Motor neuron (in vitro differentiated cells): ENCODE measurements at regions not wholly inside any gene's neighbourhood (a gene's known extent, or its start where the extent isn't known, plus 50 kb on each side); places are given as distances from the start of the nearest gene placed in this dataset.
"Not testable (repeated sequence)": the region's sequence is repeated elsewhere in the genome, so short reads cannot be mapped to it uniquely, and the experiment has no call there.

Experiments used
- ATAC-seq, 8 experiments: fragments of 200-7000 bp; cut with Tn5 transposase; replicated peaks in 6 of 8; 2 replicates each; pipeline ENCODE4 v1.8.0; 2021; ENCODE audit warnings: mild to moderate bottlenecking in 8 of 8, moderate library complexity in 8 of 8
- H3K27ac ChIP-seq, 2 donors: fragments of 250-450 bp; sonication (Bioruptor Pico); 2 replicates each; pipeline ENCODE4 v1.9.0; 2021; ENCODE audit warnings: antibody characterized with exemption in 2 of 2, mild to moderate bottlenecking in 2 of 2, moderate library complexity in 1 of 2
- H3K4me1 ChIP-seq, 2 donors: fragments of 250-450 bp; sonication (Bioruptor Pico); replicated peaks in 1 of 2; 2 replicates each; pipeline ENCODE4 v1.6.1; 2021; ENCODE audit warnings: antibody characterized with exemption in 2 of 2, mild to moderate bottlenecking in 2 of 2, moderate library complexity in 1 of 2
- H3K4me3 ChIP-seq, 5 donors: fragments of 250-450 bp; sonication (Bioruptor Pico); 2 replicates each; pipeline ENCODE4 v1.9.0; 2021; ENCODE audit warnings: antibody characterized with exemption in 5 of 5, mild to moderate bottlenecking in 5 of 5, moderate library complexity in 4 of 5
- WGBS, 10 experiments: fragments of 450-650 bp; shearing (Covaris generic); methylation state at CpG; one replicate each; pipeline ENCODE4 v1.0.0; 2022; 5-methylcytosine and 5-hydroxymethylcytosine counted together
- in situ Hi-C, 9 experiments: fragments of 400-800 bp; cut with MboI; loops; one replicate each; pipeline ENCODE4 v1.15.0; 2021; ENCODE audit warnings: low sequenced_read_pairs in 9 of 9, low pct_unique_long_range_greater_than_20kb in 2 of 9; ENCODE audit not compliant: unreplicated experiment in 9 of 9

DNA sequence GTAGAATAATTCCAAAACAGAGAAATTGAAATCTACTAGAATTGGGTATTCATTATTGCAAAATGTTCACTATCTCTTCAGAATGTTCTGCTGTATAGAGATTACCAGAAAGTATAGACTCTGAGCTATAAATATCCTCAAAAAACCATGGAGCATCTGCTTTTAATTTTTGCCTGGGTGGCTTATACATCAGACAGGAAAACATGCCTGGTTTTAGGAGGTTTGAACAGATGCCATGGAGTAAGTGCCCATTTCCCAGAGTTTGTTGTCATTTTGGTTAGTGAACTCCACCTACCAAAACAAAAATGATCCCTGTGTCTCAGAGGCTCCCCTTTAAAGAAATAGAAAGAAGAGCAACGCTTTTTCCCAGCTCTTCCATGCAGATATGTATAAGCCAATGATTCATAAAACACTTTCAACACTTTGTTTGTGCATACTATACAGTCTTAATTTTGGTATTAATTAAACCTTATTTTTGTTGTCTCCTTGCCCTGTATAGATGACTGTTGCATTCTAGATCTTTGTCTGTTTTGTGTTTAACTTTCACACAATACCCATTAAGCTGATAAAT is 68.7 kb downstream of the MEPE start:
- 0 to 100% (median 70%) methylated on average over 1 of the region's 1 CpG; no CpG with 5 or more reads in 3 of the 10 experiments for WGBS, 10 experiments
- no peak overlapping the region for H3K27ac ChIP-seq
- in situ Hi-C loops = no loop called here
- H3K4me3 ChIP-seq = no peak overlapping the region
- peak in 1 of 8 experiments; percentile 84 for ATAC-seq
- H3K4me1 ChIP-seq = peaks cover 0 to 4% of the 10 kb centered on the region in 2 donors

DNA sequence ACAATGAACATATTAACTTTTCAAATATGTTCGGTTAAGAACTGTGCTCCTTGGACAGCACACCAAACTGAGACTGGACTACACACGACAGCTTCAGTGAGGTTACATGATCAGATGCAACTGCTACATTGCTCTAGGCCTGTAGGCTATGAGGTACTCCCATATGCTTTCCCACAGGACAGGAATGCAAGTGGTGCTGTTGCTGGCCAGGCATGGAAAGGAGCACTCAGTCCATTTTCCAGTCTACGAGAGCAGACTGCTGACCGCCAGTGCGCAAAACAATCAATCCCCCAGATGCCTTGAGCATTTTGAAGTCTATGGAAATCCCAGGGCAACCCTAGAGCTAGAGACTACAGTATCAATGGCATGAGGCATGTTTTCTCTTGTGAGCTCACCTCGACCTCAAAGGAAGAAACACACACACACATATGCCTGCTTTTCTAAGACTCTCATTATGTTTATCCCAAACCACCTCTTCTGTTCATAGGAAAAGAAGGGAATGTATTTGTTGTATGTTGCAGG is 70.8 kb upstream of the SPP1 start:
- Histone ChIP-seq H3K4me1 (no peaks in the 10 kb centered on the region), H3K4me3 (no peak overlapping the region), H3K27ac (no peak overlapping the region)
- in situ Hi-C loops = no loop called here
- 57 to 100% (median 84%) methylated on average over 1 to 6 of the region's 6 CpGs; no CpG with 5 or more reads in 2 of the 10 experiments for WGBS, 10 experiments
- ATAC-seq = peak in 3 of 8 experiments; percentile 54 to 98 (median 63)

DNA sequence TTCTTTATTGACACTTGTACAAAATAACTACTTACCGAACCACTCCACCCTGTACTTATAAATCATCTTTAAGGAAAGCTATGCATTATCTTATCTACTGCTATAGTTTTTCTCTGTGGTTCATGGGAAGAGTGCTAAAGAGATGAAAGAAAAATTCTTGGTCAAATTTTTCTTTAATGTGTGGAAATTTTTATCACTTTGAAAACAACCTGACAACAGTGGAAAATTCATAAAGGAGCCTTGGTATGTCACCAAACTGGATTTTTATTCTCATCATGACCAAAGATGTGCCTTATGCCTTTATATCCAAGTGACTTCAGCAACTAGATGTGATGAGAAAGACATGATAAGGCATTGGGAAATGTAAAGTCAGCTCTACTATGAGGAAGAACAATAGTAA is 67.2 kb upstream of the SPP1 start:
- H3K4me3 ChIP-seq = no peak overlapping the region
- H3K27ac ChIP-seq = no peak overlapping the region
- peaks cover 0 to 9% of the 10 kb centered on the region in 2 donors for H3K4me1 ChIP-seq
- ATAC-seq = no peak
- 33 to 91% (median 50%) methylated on average over 1 of the region's 1 CpG; no CpG with 5 or more reads in 4 of the 10 experiments for WGBS, 10 experiments
- in situ Hi-C loops = no loop called here

DNA sequence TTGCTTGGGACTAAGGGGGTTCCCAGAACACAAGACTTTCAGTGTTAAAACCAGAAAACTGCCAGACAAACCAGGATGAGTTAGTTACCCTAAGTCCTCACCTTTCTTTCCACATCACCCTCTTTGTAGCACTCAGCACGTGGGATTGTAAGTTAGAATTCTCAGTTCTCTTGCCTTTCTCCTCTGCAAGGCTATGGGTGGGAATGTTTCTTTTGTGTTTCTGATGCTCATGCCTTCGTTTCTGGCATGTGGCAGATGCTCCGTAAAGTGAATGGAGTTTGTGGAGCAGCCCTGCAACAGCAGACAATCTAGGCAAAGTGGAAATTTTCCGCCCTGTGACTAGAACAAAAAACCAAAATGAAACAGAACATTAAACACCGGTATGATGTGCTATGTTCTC is 64.7 kb upstream of the SPP1 start:
- 23 to 74% (median 62%) methylated on average over 2 to 5 of the region's 5 CpGs; no CpG with 5 or more reads in 1 of the 10 experiments for WGBS, 10 experiments
- Histone ChIP-seq H3K4me1 (peaks cover 0 to 9% of the 10 kb centered on the region in 2 donors), H3K27ac (no peak overlapping the region), H3K4me3 (no peak overlapping the region)
- in situ Hi-C loops = no loop called here
- ATAC-seq = peak in 5 of 8 experiments; percentile 39 to 53 (median 48)

GRCh38 chr4:87911252-87911774 is 64.2 kb upstream of the SPP1 start:
- ATAC-seq = peak in 5 of 8 experiments; percentile 67 to 84 (median 70)
- H3K4me3 ChIP-seq = no peak overlapping the region
- WGBS, 10 experiments = 5 to 100% (median 47%) methylated on average over 1 to 4 of the region's 4 CpGs
- H3K27ac ChIP-seq = no peak overlapping the region
- in situ Hi-C loops = no loop called here
- H3K4me1 ChIP-seq = peaks cover 0 to 9% of the 10 kb centered on the region in 2 donors

GRCh38 chr4:87912164-87913004 is 63.1 kb upstream of the SPP1 start:
- Histone ChIP-seq H3K27ac (no peak overlapping the region), H3K4me3 (no peak overlapping the region), H3K4me1 (peaks cover 0 to 9% of the 10 kb centered on the region in 2 donors)
- WGBS, 10 experiments = 35 to 72% (median 57%) methylated on average over 3 to 7 of the region's 7 CpGs
- peak in 3 of 8 experiments; percentile 47 to 57 (median 51) for ATAC-seq
- in situ Hi-C loops = no loop called here

DNA sequence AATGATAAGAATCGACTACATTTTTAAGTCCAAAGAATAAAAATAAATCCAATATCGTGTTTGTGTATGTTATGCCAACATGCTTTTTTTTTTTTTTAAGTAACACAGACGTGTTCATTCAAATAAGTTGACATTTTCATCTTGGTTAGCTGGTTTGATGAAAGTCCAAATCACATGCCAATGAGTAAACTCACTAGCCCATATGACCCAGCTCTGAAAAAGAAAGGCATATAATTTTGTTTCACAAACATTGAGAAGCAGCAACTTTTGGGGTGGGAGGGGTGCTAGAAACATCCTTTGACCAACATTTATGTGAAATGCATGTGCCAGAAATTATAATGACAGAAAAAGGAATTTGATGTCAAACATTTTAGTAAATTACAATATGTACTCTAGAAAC is 61.6 kb upstream of the SPP1 start:
- Histone ChIP-seq H3K4me1 (peaks cover 0 to 9% of the 10 kb centered on the region in 2 donors), H3K4me3 (no peak overlapping the region), H3K27ac (no peak overlapping the region)
- ATAC-seq = no peak
- WGBS, 10 experiments = 0 to 97% (median 86%) methylated on average over 2 to 3 of the region's 3 CpGs
- in situ Hi-C loops = no loop called here

DNA sequence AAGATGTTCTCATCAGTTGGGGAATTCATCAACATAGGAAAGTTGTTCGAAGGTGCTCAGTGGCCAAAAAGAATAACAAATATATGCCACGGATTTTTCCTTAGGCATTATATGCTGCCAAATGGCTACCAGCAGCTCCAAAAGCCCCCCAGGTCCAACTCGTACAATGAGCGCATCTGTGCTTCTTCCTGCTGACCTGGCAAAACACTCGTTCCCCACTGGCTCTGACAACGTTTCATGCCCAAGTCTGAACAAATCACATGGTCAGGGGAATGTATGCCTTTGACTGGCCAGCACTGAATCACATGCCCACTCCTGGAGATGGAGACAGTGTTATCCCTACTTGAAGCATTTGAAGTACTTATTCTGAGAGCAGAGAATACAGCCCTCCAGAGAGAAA is 59.9 kb upstream of the SPP1 start:
- in situ Hi-C loops = no loop called here
- Histone ChIP-seq H3K4me1 (peaks cover 0 to 9% of the 10 kb centered on the region in 2 donors), H3K27ac (no peak overlapping the region), H3K4me3 (no peak overlapping the region)
- WGBS, 10 experiments = 0 to 100% (median 63%) methylated on average over 1 to 6 of the region's 6 CpGs; no CpG with 5 or more reads in 2 of the 10 experiments
- no peak for ATAC-seq

- WGBS, 10 experiments = 50 to 83% (median 63%) methylated on average over 2 of the region's 2 CpGs; no CpG with 5 or more reads in 5 of the 10 experiments
- in situ Hi-C loops = no loop called here
- H3K4me1 ChIP-seq = peaks cover 0 to 9% of the 10 kb centered on the region in 2 donors
- no peak overlapping the region for H3K27ac ChIP-seq
- no peak overlapping the region for H3K4me3 ChIP-seq
- ATAC-seq = no peak
Measured at GRCh38 chr4:87916626-87917025, 58.9 kb upstream of the SPP1 start.

DNA sequence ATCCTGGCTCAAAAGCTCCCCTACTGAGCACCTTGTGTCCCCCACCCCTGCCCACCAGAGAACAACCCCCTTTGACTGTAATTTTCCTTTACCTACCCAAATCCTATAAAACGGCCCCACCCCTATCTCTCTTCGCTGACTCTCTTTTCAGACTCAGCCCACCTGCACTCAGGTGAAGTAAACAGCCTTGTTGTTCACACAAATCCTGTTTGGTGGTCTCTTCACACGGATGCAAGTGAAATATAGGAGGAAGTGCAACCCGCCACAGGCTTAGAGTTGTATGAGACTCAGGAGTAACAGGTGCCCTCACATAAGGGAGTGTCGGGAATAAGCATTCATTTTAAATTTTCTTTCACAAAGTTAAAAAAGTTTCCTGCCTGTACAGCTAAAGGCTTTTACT is 57.6 kb upstream of the SPP1 start:
- WGBS, 10 experiments = 38 to 100% (median 93%) methylated on average over 1 to 5 of the region's 5 CpGs; no CpG with 5 or more reads in 2 of the 10 experiments
- H3K4me1 ChIP-seq, H3K4me3 ChIP-seq, ATAC-seq, H3K27ac ChIP-seq, in situ Hi-C loops: not testable (repeated sequence)

DNA sequence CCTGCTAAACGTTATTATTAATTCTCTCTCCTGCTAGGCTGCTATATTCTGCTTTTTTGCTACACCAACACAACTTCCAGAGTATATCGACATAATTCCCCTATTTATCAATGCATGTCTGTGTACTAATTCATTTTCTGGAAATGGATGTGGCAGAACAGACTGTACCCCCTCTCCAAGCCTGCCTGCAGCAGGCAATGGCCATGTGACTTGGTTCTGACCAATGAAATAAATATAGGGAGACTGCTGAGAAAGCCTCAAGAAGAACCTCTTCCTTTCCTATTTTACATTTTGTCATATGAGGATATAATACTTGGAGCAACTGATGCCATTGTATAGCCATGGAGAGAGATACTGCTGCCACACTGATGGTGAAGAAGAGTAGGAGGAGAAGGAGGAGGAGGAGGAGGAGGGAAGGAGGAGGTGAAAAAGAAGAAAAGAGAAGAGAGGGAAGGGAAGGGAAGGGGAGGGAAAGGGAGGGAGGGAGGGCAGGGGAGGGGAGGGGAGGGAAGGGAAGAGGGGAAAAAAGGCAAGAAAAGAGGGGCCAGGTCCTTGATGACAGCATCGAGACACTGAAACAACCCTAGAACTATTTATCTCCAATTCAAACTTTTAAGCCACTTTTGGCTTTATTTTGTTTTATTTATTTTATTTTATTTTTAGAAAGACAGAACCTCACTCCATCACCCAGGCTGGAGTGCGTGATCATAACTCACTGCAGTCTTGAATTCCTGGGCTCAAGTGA is 57.0 kb upstream of the SPP1 start:
- 50 to 100% (median 86%) methylated on average over 1 to 3 of the region's 4 CpGs; no CpG with 5 or more reads in 1 of the 10 experiments for WGBS, 10 experiments
- in situ Hi-C loops = no loop called here

GRCh38 chr4:87919304-87919703 is 56.2 kb upstream of the SPP1 start:
- 78 to 100% (median 100%) methylated on average over 1 of the region's 1 CpG; no CpG with 5 or more reads in 4 of the 10 experiments for WGBS, 10 experiments
- H3K27ac ChIP-seq, H3K4me3 ChIP-seq, in situ Hi-C loops, H3K4me1 ChIP-seq, ATAC-seq: not testable (repeated sequence)

More for the DNA sequence above, 57.0 kb upstream of the SPP1 start:
- H3K4me3 ChIP-seq = no peak overlapping the region
- H3K4me1 ChIP-seq = no peaks in the 10 kb centered on the region
- no peak for ATAC-seq
- no peak overlapping the region for H3K27ac ChIP-seq
